ENCODE measurements at regions not wholly inside any gene's neighbourhood (a gene's known extent, or its start where the extent isn't known, plus 50 kb on each side); places are given as distances from the start of the nearest gene placed in this dataset.

DNA sequence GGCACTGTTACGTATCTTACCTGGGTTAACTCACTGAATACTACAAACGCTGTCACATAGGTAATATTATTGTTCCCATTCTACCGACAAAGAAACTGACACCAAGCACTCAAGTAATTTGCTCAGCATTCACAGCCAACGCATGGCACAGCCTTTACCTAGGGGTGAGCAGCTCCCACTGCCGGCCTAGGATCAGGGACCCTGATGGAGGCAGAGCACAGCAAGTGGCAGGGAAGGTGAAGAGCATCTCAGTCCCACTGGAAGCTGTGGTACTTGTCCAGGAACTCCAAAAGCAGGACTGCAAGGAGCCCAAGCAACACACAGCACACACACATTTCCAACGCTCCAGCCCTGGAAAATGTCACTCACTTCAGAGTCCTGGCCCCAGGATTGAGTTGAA lies 111.8 kb upstream of the CDKN3 start:
- TF ChIP-seq POLR2A (IDR thresholded peaks at IDR 0.05; ENCODE audit: low read depth, low read length): no peak
- no peak for TF ChIP-seq TAF1 (IDR thresholded peaks at IDR 0.05; ENCODE audit: borderline replicate concordance, low read depth, low read length)
- no peak for TF ChIP-seq POLR2AphosphoS5 (IDR thresholded peaks at IDR 0.05; ENCODE audit: low read depth, low read length)

All from GM12892 (cell line).